ENCODE measurements at regions not wholly inside any gene's neighbourhood (a gene's known extent, or its start where the extent isn't known, plus 50 kb on each side); places are given as distances from the start of the nearest gene placed in this dataset.

GRCh38 chr7:3239291-3239691 lies 61.8 kb upstream of the SDK1 start:
- TF ChIP-seq, protein P1, sequence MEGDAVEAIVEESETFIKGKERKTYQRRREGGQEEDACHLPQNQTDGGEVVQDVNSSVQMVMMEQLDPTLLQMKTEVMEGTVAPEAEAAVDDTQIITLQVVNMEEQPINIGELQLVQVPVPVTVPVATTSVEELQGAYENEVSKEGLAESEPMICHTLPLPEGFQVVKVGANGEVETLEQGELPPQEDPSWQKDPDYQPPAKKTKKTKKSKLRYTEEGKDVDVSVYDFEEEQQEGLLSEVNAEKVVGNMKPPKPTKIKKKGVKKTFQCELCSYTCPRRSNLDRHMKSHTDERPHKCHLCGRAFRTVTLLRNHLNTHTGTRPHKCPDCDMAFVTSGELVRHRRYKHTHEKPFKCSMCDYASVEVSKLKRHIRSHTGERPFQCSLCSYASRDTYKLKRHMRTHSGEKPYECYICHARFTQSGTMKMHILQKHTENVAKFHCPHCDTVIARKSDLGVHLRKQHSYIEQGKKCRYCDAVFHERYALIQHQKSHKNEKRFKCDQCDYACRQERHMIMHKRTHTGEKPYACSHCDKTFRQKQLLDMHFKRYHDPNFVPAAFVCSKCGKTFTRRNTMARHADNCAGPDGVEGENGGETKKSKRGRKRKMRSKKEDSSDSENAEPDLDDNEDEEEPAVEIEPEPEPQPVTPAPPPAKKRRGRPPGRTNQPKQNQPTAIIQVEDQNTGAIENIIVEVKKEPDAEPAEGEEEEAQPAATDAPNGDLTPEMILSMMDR (IDR thresholded peaks at IDR 0.05): no peak
- TF ChIP-seq, protein P2, sequence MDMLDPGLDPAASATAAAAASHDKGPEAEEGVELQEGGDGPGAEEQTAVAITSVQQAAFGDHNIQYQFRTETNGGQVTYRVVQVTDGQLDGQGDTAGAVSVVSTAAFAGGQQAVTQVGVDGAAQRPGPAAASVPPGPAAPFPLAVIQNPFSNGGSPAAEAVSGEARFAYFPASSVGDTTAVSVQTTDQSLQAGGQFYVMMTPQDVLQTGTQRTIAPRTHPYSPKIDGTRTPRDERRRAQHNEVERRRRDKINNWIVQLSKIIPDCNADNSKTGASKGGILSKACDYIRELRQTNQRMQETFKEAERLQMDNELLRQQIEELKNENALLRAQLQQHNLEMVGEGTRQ (IDR thresholded peaks at IDR 0.05): no peak
- TF ChIP-seq ESRRA (IDR thresholded peaks at IDR 0.05; ENCODE audit: borderline replicate concordance, low read length) (no peak), MAZ (IDR thresholded peaks at IDR 0.05; ENCODE audit: borderline replicate concordance, low read depth, low read length) (no peak), POLR2A (IDR thresholded peaks at IDR 0.05; ENCODE audit: low read length) (no peak), CEBPB (IDR thresholded peaks at IDR 0.05) (no peak), CHD2 (IDR thresholded peaks at IDR 0.05; ENCODE audit: low read length, partially characterized antibody) (no peak)
- TF ChIP-seq, protein P3, sequence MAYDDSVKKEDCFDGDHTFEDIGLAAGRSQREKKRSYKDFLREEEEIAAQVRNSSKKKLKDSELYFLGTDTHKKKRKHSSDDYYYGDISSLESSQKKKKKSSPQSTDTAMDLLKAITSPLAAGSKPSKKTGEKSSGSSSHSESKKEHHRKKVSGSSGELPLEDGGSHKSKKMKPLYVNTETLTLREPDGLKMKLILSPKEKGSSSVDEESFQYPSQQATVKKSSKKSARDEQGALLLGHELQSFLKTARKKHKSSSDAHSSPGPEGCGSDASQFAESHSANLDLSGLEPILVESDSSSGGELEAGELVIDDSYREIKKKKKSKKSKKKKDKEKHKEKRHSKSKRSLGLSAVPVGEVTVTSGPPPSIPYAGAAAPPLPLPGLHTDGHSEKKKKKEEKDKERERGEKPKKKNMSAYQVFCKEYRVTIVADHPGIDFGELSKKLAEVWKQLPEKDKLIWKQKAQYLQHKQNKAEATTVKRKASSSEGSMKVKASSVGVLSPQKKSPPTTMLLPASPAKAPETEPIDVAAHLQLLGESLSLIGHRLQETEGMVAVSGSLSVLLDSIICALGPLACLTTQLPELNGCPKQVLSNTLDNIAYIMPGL (CRISPR knock-in tag; IDR thresholded peaks at IDR 0.05; ENCODE audit: borderline replicate concordance): no peak

All from A549 (cell line).